OCI-LY7 (cell line): ENCODE measurements at regions not wholly inside any gene's neighbourhood (a gene's known extent, or its start where the extent isn't known, plus 50 kb on each side); places are given as distances from the start of the nearest gene placed in this dataset.

Source experiments
- EZH2phosphoT487 ChIP-seq: fragments of 200-600 bp; sonication (generic); IDR thresholded peaks from 2 replicates; pipeline ENCODE4 v1.6.1; 2018; ENCODE audit warnings: low read depth, borderline replicate concordance, mild to moderate bottlenecking, mixed run types, antibody characterized with exemption, low read length, moderate library complexity, mixed read lengths
- TF ChIP-seq, protein P1 (sequence below): fragments of 200-600 bp; sonication (generic); conservative IDR thresholded peaks from 2 replicates; pipeline ENCODE4 v1.5.1; 2014; ENCODE audit warnings: mild to moderate bottlenecking, antibody characterized with exemption, low read length, moderate library complexity, mixed read lengths

DNA sequence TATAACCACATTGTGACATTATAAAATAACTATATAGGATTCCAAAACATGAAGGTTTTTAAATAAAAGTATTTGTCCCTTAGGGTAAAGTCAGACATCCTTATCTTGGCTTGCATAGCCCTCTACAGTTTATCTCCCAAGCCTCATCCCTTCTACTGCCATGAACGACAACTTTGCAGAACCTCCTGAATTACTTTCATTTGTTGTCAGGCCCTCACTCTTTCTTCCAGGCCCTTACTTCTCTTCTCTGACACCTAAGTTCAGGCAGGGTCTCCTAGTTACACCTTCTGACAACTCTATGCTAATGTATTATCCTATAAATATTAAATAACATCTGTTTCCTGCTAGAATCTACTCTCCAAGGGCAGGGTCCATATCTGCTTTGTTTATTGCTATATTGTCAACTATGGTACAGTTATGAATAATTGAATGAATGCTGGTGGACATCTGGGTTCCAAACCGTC, 115.7 kb upstream of the MDM1 start:
- TF ChIP-seq, protein P1, sequence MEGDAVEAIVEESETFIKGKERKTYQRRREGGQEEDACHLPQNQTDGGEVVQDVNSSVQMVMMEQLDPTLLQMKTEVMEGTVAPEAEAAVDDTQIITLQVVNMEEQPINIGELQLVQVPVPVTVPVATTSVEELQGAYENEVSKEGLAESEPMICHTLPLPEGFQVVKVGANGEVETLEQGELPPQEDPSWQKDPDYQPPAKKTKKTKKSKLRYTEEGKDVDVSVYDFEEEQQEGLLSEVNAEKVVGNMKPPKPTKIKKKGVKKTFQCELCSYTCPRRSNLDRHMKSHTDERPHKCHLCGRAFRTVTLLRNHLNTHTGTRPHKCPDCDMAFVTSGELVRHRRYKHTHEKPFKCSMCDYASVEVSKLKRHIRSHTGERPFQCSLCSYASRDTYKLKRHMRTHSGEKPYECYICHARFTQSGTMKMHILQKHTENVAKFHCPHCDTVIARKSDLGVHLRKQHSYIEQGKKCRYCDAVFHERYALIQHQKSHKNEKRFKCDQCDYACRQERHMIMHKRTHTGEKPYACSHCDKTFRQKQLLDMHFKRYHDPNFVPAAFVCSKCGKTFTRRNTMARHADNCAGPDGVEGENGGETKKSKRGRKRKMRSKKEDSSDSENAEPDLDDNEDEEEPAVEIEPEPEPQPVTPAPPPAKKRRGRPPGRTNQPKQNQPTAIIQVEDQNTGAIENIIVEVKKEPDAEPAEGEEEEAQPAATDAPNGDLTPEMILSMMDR = no peak
- TF ChIP-seq EZH2phosphoT487 = no peak
